GM06990 (cell line): ENCODE measurements at regions not wholly inside any gene's neighbourhood (a gene's known extent, or its start where the extent isn't known, plus 50 kb on each side); places are given as distances from the start of the nearest gene placed in this dataset.

Experiments
- DNase-seq: peaks from one replicate; pipeline ENCODE4 v3.0.0-alpha.2; 2011; ENCODE audit not compliant: insufficient read length; ENCODE audit errors: extremely low read depth
- H3K27me3 ChIP-seq: replicated peaks from 2 replicates; pipeline ENCODE4 v1.6.0; 2011; ENCODE audit warnings: low read length; ENCODE audit not compliant: control insufficient read depth, insufficient read depth
- H3K36me3 ChIP-seq: 2 replicates; pipeline ENCODE4 v1.5.1; 2011; ENCODE audit warnings: low read length; ENCODE audit not compliant: control insufficient read depth, insufficient read depth
- H3K4me3 ChIP-seq: replicated peaks from 2 replicates; pipeline ENCODE4 v1.5.1; 2011; ENCODE audit warnings: low read depth, mild to moderate bottlenecking, control low read depth, low read length
- TF ChIP-seq, protein P1 (sequence below): IDR thresholded peaks from 2 replicates; pipeline ENCODE4 v1.5.1; 2011; ENCODE audit warnings: low read length, control low read depth, mild to moderate bottlenecking, inconsistent platforms; ENCODE audit not compliant: insufficient read depth, poor library complexity, severe bottlenecking

DNA sequence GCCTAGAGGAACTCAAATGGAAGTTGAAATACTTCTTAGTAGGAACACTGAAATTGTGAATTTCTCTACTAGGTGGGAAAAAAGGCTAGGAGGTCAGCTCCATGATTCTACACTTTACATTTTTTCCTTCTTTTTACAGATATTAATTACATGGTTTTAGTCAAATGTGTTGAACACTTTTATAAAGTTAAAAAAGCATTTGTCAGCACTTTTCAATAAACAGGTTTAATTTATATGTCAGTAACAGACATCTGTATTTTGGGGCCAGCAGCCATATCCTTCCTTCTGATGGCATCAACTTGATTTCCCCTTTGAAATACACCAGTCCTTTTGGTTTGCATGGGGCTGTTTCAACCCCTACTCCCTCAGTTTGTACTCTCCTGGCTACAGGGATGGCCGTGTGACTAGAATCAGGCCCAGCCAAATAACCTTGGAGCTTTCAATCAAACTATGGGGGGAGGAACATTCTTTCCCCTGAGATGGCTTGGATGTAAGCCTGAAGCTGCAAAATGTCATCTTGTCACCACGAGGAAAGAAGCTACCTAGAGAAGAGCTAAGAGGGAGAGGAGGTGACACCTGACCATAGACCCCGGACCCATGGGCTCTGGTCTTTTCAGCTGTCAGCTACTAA lies 171.0 kb upstream of the NEBL start:
- no peak overlapping the region for H3K4me3 ChIP-seq
- no peaks in the 10 kb centered on the region for H3K36me3 ChIP-seq
- TF ChIP-seq, protein P1, sequence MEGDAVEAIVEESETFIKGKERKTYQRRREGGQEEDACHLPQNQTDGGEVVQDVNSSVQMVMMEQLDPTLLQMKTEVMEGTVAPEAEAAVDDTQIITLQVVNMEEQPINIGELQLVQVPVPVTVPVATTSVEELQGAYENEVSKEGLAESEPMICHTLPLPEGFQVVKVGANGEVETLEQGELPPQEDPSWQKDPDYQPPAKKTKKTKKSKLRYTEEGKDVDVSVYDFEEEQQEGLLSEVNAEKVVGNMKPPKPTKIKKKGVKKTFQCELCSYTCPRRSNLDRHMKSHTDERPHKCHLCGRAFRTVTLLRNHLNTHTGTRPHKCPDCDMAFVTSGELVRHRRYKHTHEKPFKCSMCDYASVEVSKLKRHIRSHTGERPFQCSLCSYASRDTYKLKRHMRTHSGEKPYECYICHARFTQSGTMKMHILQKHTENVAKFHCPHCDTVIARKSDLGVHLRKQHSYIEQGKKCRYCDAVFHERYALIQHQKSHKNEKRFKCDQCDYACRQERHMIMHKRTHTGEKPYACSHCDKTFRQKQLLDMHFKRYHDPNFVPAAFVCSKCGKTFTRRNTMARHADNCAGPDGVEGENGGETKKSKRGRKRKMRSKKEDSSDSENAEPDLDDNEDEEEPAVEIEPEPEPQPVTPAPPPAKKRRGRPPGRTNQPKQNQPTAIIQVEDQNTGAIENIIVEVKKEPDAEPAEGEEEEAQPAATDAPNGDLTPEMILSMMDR = no peak
- no peaks in the 10 kb centered on the region for H3K27me3 ChIP-seq
- DNase-seq = no peak

DNA sequence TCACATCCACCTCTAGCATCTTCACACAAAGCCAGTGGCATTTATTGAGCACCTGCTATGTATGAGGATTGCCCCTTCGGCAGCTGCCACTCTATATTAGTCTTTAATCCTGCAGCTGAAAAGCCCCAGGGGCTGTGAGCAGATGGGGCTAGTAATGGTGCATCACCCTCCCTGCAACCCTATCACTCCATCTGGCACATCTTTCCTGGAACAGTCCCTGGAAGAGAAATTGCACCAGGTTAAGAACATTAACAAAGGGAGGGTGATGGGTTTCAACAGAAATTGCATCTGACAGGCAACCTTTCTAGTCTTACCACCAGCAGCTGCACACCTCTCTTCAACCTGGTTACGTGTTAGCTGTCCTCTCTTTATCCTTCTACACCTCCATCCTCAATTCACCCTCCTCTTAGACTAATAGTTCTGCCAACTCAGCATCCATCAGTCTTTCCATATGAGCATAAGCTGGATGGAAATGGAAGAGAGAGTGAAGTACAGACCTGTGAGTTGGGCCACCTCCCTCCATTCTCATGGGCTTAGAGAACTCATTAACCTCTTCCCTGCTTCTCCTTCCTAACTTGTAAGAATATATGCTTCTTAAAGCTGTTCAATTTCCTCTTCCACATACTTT lies 168.6 kb upstream of the NEBL start:
- no peak for DNase-seq
- Histone ChIP-seq H3K4me3 (no peak overlapping the region), H3K27me3 (no peaks in the 10 kb centered on the region), H3K36me3 (no peaks in the 10 kb centered on the region)
- TF ChIP-seq, protein P1 = no peak

DNA sequence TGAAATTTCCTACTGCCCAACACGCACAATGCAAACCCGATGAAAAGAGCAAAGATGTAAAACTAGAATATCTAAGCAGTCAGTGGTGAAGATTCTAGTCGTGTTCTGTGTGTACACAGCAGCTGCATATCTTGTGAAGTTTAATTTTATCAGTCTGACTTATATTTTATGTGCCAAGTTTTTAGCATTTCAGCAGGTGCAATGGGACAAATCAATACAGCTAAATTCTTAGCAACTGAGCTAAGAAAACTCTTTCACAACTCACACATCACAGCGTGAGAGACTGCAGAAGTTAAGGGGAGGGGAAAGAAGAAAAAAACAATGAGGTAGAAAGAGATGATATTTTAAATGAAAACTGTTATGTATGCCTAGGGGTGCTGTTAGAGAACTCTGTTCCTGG lies 164.9 kb upstream of the NEBL start:
- TF ChIP-seq, protein P1 = no peak
- Histone ChIP-seq H3K4me3 (no peak overlapping the region), H3K36me3 (no peaks in the 10 kb centered on the region), H3K27me3 (no peaks in the 10 kb centered on the region)
- DNase-seq = no peak

GRCh38 chr10:21061184-21061583 lies 164.1 kb upstream of the NEBL start:
- TF ChIP-seq, protein P1 = no peak
- H3K36me3 ChIP-seq = no peaks in the 10 kb centered on the region
- no peak overlapping the region for H3K4me3 ChIP-seq
- DNase-seq = no peak
- no peaks in the 10 kb centered on the region for H3K27me3 ChIP-seq

- TF ChIP-seq, protein P1 = no peak
- Histone ChIP-seq H3K4me3 (no peak overlapping the region), H3K36me3 (no peaks in the 10 kb centered on the region), H3K27me3 (no peaks in the 10 kb centered on the region)
- DNase-seq = no peak
These were observed 163.5 kb upstream of the NEBL start for GRCh38 chr10:21060626-21061025.
